ENCODE measurements at regions not wholly inside any gene's neighbourhood (a gene's known extent, or its start where the extent isn't known, plus 50 kb on each side); places are given as distances from the start of the nearest gene placed in this dataset.
"Not testable (repeated sequence)": the region's sequence is repeated elsewhere in the genome, so short reads cannot be mapped to it uniquely, and the experiment has no call there.

GRCh38 chr3:81816473-81817250, 55.2 kb upstream of the GBE1 start:
- 37 to 39% methylated on average over 8 of the region's 8 CpGs for WGBS, 2 donors
- H3K27ac ChIP-seq = no peak overlapping the region
- no peaks in the 10 kb centered on the region for H3K9me3 ChIP-seq
- DNase-seq (no peak), ATAC-seq (ENCODE audit: low FRiP score in 2 of 2) (no peak)
- H3K4me1 ChIP-seq = no peaks in the 10 kb centered on the region
- no peak overlapping the region for H3K4me3 ChIP-seq
- no peaks in the 10 kb centered on the region for H3K36me3 ChIP-seq
- TF ChIP-seq POLR2A (IDR thresholded peaks at IDR 0.05) = no peak
- H3K27me3 ChIP-seq = no peaks in the 10 kb centered on the region

- not testable (repeated sequence) for H3K36me3 ChIP-seq; H3K27ac ChIP-seq; H3K4me1 ChIP-seq; H3K27me3 ChIP-seq; H3K9me3 ChIP-seq; ATAC-seq (ENCODE audit: low FRiP score in 2 of 2); H3K4me3 ChIP-seq
- WGBS, 2 donors = 95 to 98% methylated on average over 12 of the region's 25 CpGs
- DNase-seq = peak in 1 of 2 donors; percentile 68
These were observed 50.7 kb upstream of the GBE1 start for GRCh38 chr3:81812098-81812497.

All from upper lobe of left lung (tissue), 6 donors.